NCI-H526 (cell line): ENCODE measurements at regions not wholly inside any gene's neighbourhood (a gene's known extent, or its start where the extent isn't known, plus 50 kb on each side); places are given as distances from the start of the nearest gene placed in this dataset.
"Not testable (repeated sequence)": the region's sequence is repeated elsewhere in the genome, so short reads cannot be mapped to it uniquely, and the experiment has no call there.

Experiments used
- DNase-seq, 2 experiments: peaks; one replicate each; lab custom pipeline; 2025; lab: John Stamatoyannopoulos, UW

GRCh38 chrY:7588176-7588575 is 676.6 kb upstream of the AMELY start:
- not testable (repeated sequence) for DNase-seq

DNA sequence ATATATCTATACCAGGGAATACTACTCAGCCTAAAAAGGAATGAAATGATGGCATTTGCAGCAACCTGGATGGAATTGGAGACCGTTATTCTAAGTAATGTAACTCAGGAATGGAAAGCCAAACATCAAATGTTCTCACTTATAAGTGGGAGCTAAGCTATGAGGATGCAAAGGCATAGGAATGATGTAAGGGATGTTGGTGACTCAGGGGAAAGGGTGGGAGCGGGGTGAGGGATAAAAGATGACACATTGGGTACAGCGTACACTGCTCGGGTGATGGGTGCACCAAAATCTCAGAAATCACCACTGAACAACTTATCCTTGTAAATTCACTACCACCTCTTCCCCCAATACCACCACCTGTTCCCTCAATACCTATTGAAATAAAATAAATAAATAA is 651.0 kb upstream of the AMELY start:
- DNase-seq, result no peak

GRCh38 chrY:7557675-7558074 is 646.1 kb upstream of the AMELY start:
- DNase-seq, result no peak

GRCh38 chrY:7555006-7555405 is 643.5 kb upstream of the AMELY start:
- DNase-seq, result no peak

DNA sequence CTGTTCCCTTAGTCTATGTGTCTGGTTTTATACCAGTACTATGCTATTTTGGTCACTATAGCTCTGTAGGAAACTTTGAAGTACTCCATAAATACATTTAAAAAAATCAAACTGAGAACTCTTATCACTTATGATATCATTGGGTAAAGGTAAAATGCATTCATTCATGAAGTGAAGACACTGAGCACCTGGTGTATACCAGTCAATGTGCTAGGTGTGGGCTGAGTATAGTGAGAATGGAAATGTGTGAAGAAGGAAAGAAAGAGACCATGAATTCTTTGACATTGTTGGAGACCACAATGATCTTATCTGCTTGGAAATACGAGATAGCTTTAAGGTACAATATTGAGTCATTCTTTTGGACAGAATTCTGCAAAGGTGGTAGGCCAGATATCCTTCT is 633.5 kb upstream of the AMELY start:
- DNase-seq, result no peak

GRCh38 chrY:7544172-7544770 is 632.7 kb upstream of the AMELY start:
- DNase-seq, result no peak

- DNase-seq, result no peak
These were observed 632.0 kb upstream of the AMELY start for GRCh38 chrY:7543506-7543905.

- DNase-seq, result no peak
These were observed 630.8 kb upstream of the AMELY start for GRCh38 chrY:7542256-7542858.

- no peak for DNase-seq
These were observed 617.8 kb upstream of the AMELY start for GRCh38 chrY:7529396-7529795.

DNA sequence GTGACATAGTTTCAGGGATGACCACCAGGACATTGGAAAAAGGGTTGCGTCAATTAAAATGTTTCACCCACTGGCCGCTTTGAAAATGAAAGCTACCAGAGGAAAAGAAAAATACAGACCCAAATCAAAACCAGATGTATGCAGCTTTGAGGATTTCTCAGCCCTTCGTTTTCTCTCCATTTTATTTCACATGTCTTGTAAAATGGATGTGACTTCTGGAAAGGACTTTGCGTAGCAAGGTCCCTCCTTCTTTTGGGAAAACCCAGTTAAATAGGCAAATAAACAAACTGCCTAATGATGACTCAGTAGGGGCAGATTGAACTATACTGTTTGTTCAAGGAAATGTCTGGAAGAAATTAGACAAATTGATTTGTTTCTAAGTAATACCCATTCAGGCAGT is 616.0 kb upstream of the AMELY start:
- not testable (repeated sequence) for DNase-seq

DNA sequence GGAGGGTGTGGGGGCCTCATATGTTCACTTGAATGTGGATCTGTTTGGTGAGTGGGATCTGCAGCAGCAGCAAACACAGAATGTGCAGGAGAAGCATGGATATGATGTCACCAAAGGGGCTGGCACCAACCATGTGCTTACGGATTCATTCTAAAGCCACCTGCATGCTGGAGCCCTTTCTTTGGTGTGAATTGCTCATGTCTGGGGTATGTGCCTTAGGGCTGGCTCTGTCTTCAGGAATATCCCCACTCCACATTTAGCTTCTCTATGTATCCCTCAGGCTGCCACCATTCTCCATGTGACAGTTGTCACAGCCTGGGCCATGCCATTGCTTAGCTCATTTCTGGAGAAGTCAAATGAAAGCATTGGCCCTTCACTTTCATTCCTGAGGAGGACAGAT is 606.8 kb upstream of the AMELY start:
- DNase-seq, result no peak

DNA sequence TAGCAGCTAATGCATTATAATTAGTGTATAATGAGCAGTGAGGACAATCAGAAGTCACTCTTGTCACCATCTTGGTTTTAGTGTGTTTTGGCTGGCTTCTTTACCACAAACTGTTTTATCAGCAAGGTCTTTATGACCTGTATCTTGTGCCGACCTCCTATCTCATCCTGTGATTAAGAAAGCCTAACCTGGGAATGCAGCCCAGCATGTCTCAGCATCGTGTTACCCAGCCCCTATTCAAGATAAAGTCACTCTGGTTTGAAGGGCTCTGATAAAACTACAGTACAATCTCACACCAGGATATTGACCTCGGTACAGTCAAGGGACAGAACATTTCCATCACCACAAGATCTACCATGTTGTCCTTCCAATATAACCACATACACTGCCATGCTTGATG is 604.7 kb upstream of the AMELY start:
- no peak for DNase-seq

DNA sequence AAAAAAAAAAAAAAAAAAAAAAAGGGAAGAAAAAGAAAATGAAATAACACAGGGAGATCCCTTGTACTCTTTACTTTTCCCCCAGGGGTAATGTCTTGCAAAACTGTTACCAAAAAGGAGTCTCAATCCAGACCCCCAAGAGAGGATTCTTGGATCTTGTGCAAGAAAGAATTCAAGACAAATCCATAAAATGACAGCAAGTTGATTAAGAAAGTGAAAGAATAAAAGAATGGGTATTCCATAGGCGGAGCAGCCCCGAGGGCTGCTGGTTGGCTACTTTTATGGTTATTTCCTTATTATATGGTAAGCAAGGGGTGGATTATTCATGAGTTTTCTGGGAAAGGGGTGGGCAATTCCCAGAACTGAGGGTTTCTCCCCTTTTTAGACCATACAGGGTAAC is 604.3 kb upstream of the AMELY start:
- DNase-seq, result no peak

GRCh38 chrY:7502896-7503295 is 591.3 kb upstream of the AMELY start:
- no peak for DNase-seq

- no peak for DNase-seq
These were observed 589.7 kb upstream of the AMELY start for GRCh38 chrY:7501236-7501635.

- no peak for DNase-seq
These were observed 584.4 kb upstream of the AMELY start for GRCh38 chrY:7496001-7496400.

DNA sequence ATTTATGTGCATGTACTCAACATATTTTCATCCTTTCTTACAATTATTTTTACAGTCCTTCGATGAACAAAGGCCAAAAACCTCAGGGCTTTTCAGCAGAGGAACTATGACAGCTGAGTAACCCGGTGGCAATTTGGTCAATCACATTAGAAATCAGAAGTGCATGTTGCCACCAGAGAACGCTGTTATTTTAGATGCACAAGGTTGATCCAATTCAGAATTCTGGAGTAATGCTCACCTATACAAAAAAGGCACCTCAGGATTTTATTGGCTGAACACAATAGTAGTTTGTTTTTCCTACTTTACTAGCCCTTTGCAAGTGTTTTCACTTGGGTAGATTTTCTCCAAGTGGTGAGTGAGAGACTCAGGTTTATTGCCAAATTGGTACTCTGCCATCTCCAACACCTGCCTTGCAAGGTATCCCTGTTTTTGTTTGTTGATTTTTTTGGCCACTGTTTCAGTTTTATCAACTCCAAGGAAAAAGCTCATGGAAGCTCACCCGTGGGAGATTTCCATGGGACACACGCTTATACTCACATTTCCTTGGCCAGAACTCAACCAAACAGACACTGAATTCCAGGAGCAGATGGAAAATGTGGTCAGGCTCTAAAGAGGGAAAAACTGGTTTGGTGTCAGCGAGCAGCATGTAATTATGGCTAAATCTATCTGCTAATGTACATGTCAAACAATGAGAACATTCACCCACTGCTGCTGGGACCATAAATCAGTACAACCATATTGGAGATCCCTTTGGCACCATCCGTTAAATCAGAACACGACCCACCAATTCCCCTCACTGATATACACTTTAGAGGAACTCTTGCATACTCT is 573.1 kb upstream of the AMELY start:
- DNase-seq, result not testable (repeated sequence)

GRCh38 chrY:7471976-7472375 is 560.4 kb upstream of the AMELY start:
- no peak for DNase-seq

- DNase-seq, result no peak
These were observed 558.5 kb upstream of the AMELY start for GRCh38 chrY:7470037-7470436.

GRCh38 chrY:7468951-7469745 is 557.6 kb upstream of the AMELY start:
- DNase-seq, result no peak

DNA sequence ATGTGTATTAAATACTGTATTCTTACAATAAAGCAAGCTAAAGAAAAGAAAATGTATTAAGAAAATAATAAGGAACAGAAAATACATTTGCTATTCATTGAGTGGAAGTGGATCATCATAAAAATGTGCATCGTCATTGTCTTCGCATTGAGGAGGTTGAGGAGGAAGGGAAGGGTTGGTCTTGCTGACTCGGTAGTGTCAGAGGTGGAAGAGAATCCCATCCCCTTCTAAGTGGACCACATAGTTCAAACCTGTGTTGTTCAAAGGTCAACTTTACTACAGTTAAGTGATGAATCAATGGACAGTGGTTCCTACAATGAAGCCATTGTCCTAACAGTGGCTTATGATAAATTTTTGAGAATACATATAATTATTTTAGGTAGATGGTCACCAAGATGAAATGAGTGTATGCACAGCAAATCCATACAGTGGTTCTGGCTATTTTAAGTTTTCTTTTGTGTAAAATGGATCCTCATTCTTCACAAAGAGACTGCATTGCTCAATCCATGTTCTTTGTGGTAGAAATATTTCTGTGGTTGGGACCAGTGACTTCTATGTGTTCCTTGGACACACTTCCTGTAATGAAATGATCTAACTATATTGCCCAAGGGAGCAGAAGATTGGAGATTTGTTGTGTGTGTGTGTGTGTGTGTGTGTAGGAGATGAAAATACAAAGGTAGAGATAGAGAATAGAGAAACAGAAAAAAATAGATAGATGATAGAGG is 556.4 kb upstream of the AMELY start:
- no peak for DNase-seq

DNA sequence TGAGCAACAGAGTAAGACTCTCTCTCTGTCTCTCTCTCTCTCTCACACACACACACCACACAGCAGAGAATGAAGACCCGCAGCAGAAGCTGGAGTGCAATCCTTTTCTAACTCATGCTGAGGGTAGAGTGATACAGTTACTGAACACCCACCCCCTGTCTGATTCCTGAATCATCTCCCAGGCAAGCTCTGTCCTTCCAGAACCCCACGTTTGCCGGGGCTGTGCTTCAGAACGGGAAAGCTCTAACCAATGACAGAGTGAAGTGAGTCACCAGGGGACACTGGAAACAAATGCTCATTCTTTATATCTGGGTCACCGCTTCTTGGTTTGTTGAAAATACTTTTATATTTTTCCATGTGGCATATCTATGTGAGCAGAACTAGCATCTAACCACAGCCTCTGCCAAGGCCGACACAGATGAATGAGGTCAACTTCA is 553.7 kb upstream of the AMELY start:
- DNase-seq, result no peak
